K562 (cell line): ENCODE measurements at regions not wholly inside any gene's neighbourhood (a gene's known extent, or its start where the extent isn't known, plus 50 kb on each side); places are given as distances from the start of the nearest gene placed in this dataset.

ENCODE experiments used
- ATAC-seq: fragments of 200-7000 bp; cut with Tn5 transposase; 3 replicates; pipeline ENCODE4 v1.9.1; 2020; ENCODE audit warnings: moderate library complexity
- BruUV-seq: library from RNA; stranded (reverse); fragments of 400-500 nt; replicated peaks from 2 replicates; lab custom pipeline; 2021; lab: Mats Ljungman, UMichigan
- CTCF ChIA-PET: fragments of 300-600 bp; formaldehyde crosslinking; extraction: SDS; loops from one replicate; lab custom pipeline; 2021; ENCODE audit warnings: low intra/inter-chr PET ratio; lab: Yijun Ruan, JAX
- POLR2A ChIA-PET: fragments of 300-600, 350-650 bp; sonication (Branson Sonifier 250); formaldehyde crosslinking; extraction: SDS; loops from one replicate; lab custom pipeline; 2021; ENCODE audit warnings: antibody characterized with exemption, inconsistent platforms; lab: Yijun Ruan, JAX
- DNase-seq, 4 experiments: peaks; one replicate each; pipeline versions ENCODE4 v3.0.0 to v3.0.0-alpha.2; 2011 to 2018; ENCODE audit warnings: low spot score in 3 of 4, mixed read lengths in 3 of 4; ENCODE audit errors: extremely low read depth in 1 of 4
- FAIRE-seq: peaks from 2 replicates; lab custom pipeline; 2011; peaks lifted over from hg19 to GRCh38; lab: Jason Lieb, UNC
- H2AFZ ChIP-seq: 2 replicates; pipeline ENCODE4 v1.6.0; 2011; ENCODE audit warnings: low read depth, low read length, control low read depth, inconsistent platforms
- H3K27ac ChIP-seq: fragments of 200-600 bp; 3 replicates; pipeline ENCODE4 v1.8.0; 2011; ENCODE audit warnings: low read depth, mild to moderate bottlenecking, control low read depth, inconsistent platforms, low read length, moderate library complexity, mixed read lengths; ENCODE audit errors: extremely low read depth
- H3K27me3 ChIP-seq, 2 experiments: fragments of 300-600 bp in 1 of 2; 2 replicates in 1 of 2; 3 replicates in 1 of 2; pipeline versions ENCODE4 v1.6.0 to v1.8.0; 2011; ENCODE audit warnings: inconsistent platforms in 2 of 2, low read length in 2 of 2, mild to moderate bottlenecking in 1 of 2, mixed read lengths in 1 of 2, moderate library complexity in 1 of 2; ENCODE audit not compliant: control insufficient read depth in 2 of 2, insufficient read depth in 2 of 2
- H3K36me3 ChIP-seq: fragments of 300-600 bp; 3 replicates; pipeline ENCODE4 v1.8.0; 2011; ENCODE audit warnings: mild to moderate bottlenecking, low read length, inconsistent platforms; ENCODE audit not compliant: control insufficient read depth, insufficient read depth
- H3K4me1 ChIP-seq, 2 experiments: fragments of 200-600 bp in 1 of 2; replicated peaks in 1 of 2; 2 replicates in 1 of 2; 3 replicates in 1 of 2; pipeline versions ENCODE4 v1.5.1 to v1.8.0; 2011; ENCODE audit warnings: inconsistent platforms in 2 of 2, low read length in 2 of 2, mild to moderate bottlenecking in 1 of 2, mixed read lengths in 1 of 2, moderate library complexity in 1 of 2; ENCODE audit not compliant: control insufficient read depth in 2 of 2, insufficient read depth in 2 of 2
- H3K4me2 ChIP-seq: 2 replicates; pipeline ENCODE4 v1.6.1; 2011; ENCODE audit warnings: low read length, control low read depth, inconsistent platforms, mixed read lengths; ENCODE audit not compliant: insufficient read depth
- H3K4me3 ChIP-seq: fragments of 200-600 bp; sonication (generic), shearing (Covaris generic); 2 replicates; pipeline ENCODE4 v1.5.1; 2016; ENCODE audit warnings: control low read depth, inconsistent platforms
- H3K79me2 ChIP-seq: fragments of 200-600 bp; 3 replicates; pipeline ENCODE4 v1.8.0; 2011; ENCODE audit warnings: low read length, inconsistent platforms; ENCODE audit not compliant: control insufficient read depth, insufficient read depth
- H3K9ac ChIP-seq, 2 experiments: 2 replicates each; pipeline versions ENCODE4 v1.6.0 to v1.6.1; 2011; ENCODE audit warnings: low read depth in 2 of 2, low read length in 2 of 2, control low read depth in 1 of 2, inconsistent platforms in 1 of 2, mild to moderate bottlenecking in 1 of 2, mixed read lengths in 1 of 2; ENCODE audit not compliant: insufficient read depth in 1 of 2
- H3K9me1 ChIP-seq: one replicate; pipeline ENCODE4 v1.6.0; 2011; ENCODE audit warnings: inconsistent platforms, mild to moderate bottlenecking, low read length, moderate library complexity; ENCODE audit not compliant: control insufficient read depth, insufficient read depth
- H3K9me3 ChIP-seq: replicated peaks from 2 replicates; pipeline ENCODE4 v1.5.1; 2011; ENCODE audit warnings: low read depth, low read length, inconsistent platforms; ENCODE audit not compliant: control insufficient read depth, insufficient read depth
- H4K20me1 ChIP-seq: replicated peaks from 2 replicates; pipeline ENCODE4 v1.6.1; 2011; ENCODE audit warnings: low read length, inconsistent platforms, mixed read lengths; ENCODE audit not compliant: control insufficient read depth, insufficient read depth
- DPF2 ChIP-seq: fragments of 450-650 bp; IDR thresholded peaks from 2 replicates; pipeline ENCODE4 v1.6.1; 2016
- FOSL1 ChIP-seq: fragments of 200-800 bp; sonication (Bioruptor generic); conservative IDR thresholded peaks from 2 replicates; pipeline ENCODE4 v1.6.1; 2016; ENCODE audit warnings: missing genetic modification characterization, missing compliant biosample characterization
- KLF6 ChIP-seq: fragments of 250-450 bp; sonication (Bioruptor Pico); IDR thresholded peaks from 2 replicates; pipeline ENCODE4 v1.4.0; 2020; ENCODE audit warnings: mild to moderate bottlenecking, moderate library complexity, borderline replicate concordance
- LEF1 ChIP-seq: fragments of 450-650 bp; IDR thresholded peaks from 2 replicates; pipeline ENCODE4 v1.6.1; 2016; ENCODE audit warnings: mild to moderate bottlenecking
- NFE2 ChIP-seq: IDR thresholded peaks from 2 replicates; pipeline ENCODE4 v1.6.1; 2014; ENCODE audit warnings: antibody characterized with exemption, low read depth
- NR2C1 ChIP-seq, 2 experiments: fragments of 450-650 bp; IDR thresholded peaks; 2 replicates each; pipeline ENCODE4 v1.6.1; 2017; ENCODE audit warnings: mild to moderate bottlenecking in 2 of 2, antibody characterized with exemption in 1 of 2, inconsistent platforms in 1 of 2, missing compliant biosample characterization in 1 of 2, missing genetic modification characterization in 1 of 2
- SLC30A9 ChIP-seq: fragments of 250-450 bp; sonication (Bioruptor Pico); IDR thresholded peaks from 2 replicates; pipeline ENCODE4 v1.8.0; 2022; ENCODE audit warnings: mild to moderate bottlenecking, moderate library complexity
- SREBF1 ChIP-seq: fragments of 150-350 bp; IDR thresholded peaks from 2 replicates; pipeline ENCODE4 v1.6.1; 2014; ENCODE audit warnings: antibody characterized with exemption, low read depth, low read length, borderline replicate concordance
- STAT5A ChIP-seq: IDR thresholded peaks from 2 replicates; pipeline ENCODE4 v1.6.1; 2012; ENCODE audit warnings: low read length, inconsistent platforms, borderline replicate concordance
- STAT5B ChIP-seq: fragments of 250-450 bp; sonication (Bioruptor Pico); IDR thresholded peaks from 2 replicates; pipeline ENCODE4 v1.8.0; 2021; ENCODE audit warnings: mild to moderate bottlenecking, inconsistent platforms
- ZBTB1 ChIP-seq: sonication (generic); formaldehyde crosslinking; IDR thresholded peaks from 2 replicates; pipeline ENCODE4 v1.8.1; 2023; ENCODE audit warnings: missing genetic modification reagents, low read depth, mild to moderate bottlenecking, borderline replicate concordance
- ZNF165 ChIP-seq: fragments of 250-450 bp; sonication (Bioruptor Pico); IDR thresholded peaks from 2 replicates; pipeline ENCODE4 v1.4.0; 2020; ENCODE audit warnings: borderline replicate concordance
- ZNF354B ChIP-seq: fragments of 250-450 bp; sonication (Bioruptor Pico); IDR thresholded peaks from 2 replicates; pipeline ENCODE4 v1.4.0; 2020
- ZNF77 ChIP-seq: fragments of 250-450 bp; sonication (Bioruptor Pico); IDR thresholded peaks from 2 replicates; pipeline ENCODE4 v1.5.0; 2020
- WGBS: fragments of 100-300 bp; shearing (Covaris generic); methylation state at CpG from one replicate; pipeline ENCODE4 v1.1.6; 2016; ENCODE audit warnings: low coverage, mixed read lengths; ENCODE audit not compliant: insufficient coverage; ENCODE audit errors: missing lambda C conversion rate; 5-methylcytosine and 5-hydroxymethylcytosine counted together
- in situ Hi-C: fragments of 300-500 bp; cut with MboI; formaldehyde crosslinking; loops from 4 replicates; pipeline ENCODE4 v1.15.0; 2018; ENCODE audit warnings: inconsistent platforms, mixed read lengths
- intact Hi-C: fragments of 100-400 bp; cut with micrococcal nuclease; formaldehyde crosslinking; loops from 2 replicates; pipeline ENCODE4 v1.14.2; 2022
- TF ChIP-seq, protein P1 (sequence below): sonication (generic); formaldehyde crosslinking; IDR thresholded peaks from 2 replicates; pipeline ENCODE4 v1.8.0; 2022; ENCODE audit warnings: missing genetic modification reagents, mild to moderate bottlenecking, borderline replicate concordance

DNA sequence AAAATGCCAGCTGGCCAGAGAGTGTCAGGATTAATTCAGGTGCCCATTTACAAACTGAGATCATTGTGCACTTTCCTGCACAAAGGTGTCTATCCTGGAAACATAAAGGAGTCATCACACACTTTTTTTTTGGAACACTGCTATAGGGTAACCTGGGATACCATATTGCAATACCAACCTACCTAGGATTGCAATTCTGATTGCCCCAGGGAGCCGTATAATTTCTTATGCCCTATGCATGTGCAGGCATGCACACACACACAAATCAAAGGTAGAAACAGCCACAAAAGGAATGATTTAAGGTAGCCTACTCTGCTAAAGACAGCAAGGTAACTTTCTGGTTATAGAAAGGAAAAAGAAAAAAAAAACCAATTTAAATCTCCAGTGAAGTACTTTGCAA lies 285.3 kb upstream of the KITLG start:
- no peak for DNase-seq
- Histone ChIP-seq H3K79me2 (no peaks in the 10 kb centered on the region), H3K36me3 (no peaks in the 10 kb centered on the region), H3K9me1 (no peaks in the 10 kb centered on the region), H3K4me1 (no peaks in the 10 kb centered on the region), H3K9ac (no peak overlapping the region), H3K4me3 (no peak overlapping the region), H3K27ac (no peak overlapping the region), H3K4me2 (no peak overlapping the region), H3K9me3 (no peaks in the 10 kb centered on the region), H2AFZ (no peak overlapping the region), H3K27me3 (no peaks in the 10 kb centered on the region), H4K20me1 (no peaks in the 10 kb centered on the region)
- BruUV-seq = no TSS peak
- no peak for ATAC-seq
- ChIA-PET CTCF (no interaction called here), POLR2A (no interaction called here)
- in situ Hi-C loops = no loop called here
- intact Hi-C loops = no loop called here
- FAIRE-seq = no peak
- WGBS = 6% methylated on average over 1 of the region's 1 CpG
- TF ChIP-seq KLF6 (CRISPR knock-in tag) = no peak
- TF ChIP-seq STAT5A = no peak
- no peak for TF ChIP-seq ZNF77 (CRISPR knock-in tag)
- TF ChIP-seq ZNF354B (CRISPR knock-in tag) = no peak
- TF ChIP-seq LEF1 = no peak
- no peak for TF ChIP-seq SLC30A9 (CRISPR knock-in tag)
- TF ChIP-seq DPF2 = no peak
- TF ChIP-seq FOSL1 (tag) = no peak
- TF ChIP-seq STAT5B = no peak
- TF ChIP-seq SREBF1 = no peak
- no peak for TF ChIP-seq NR2C1 (IDR thresholded peaks at IDR 0.05)
- no peak for TF ChIP-seq NR2C1 (tag; IDR thresholded peaks at IDR 0.05)
- TF ChIP-seq NFE2 = no peak
- no peak for TF ChIP-seq ZNF165 (CRISPR knock-in tag)
- no peak for TF ChIP-seq ZBTB1 (CRISPR knock-in tag)
- TF ChIP-seq, protein P1, sequence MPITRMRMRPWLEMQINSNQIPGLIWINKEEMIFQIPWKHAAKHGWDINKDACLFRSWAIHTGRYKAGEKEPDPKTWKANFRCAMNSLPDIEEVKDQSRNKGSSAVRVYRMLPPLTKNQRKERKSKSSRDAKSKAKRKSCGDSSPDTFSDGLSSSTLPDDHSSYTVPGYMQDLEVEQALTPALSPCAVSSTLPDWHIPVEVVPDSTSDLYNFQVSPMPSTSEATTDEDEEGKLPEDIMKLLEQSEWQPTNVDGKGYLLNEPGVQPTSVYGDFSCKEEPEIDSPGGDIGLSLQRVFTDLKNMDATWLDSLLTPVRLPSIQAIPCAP (CRISPR knock-in tag) = no peak
